H9 (cell line): ENCODE measurements at regions not wholly inside any gene's neighbourhood (a gene's known extent, or its start where the extent isn't known, plus 50 kb on each side); places are given as distances from the start of the nearest gene placed in this dataset.

ENCODE experiments used
- DNase-seq: peaks from one replicate; pipeline ENCODE4 v3.0.0-alpha.2; 2017
- H2AFZ ChIP-seq: one replicate; pipeline ENCODE4 v1.6.1; 2013; ENCODE audit warnings: mild to moderate bottlenecking, low read length, control low read depth, moderate library complexity
- H2AK5ac ChIP-seq: 2 replicates; pipeline ENCODE4 v1.6.1; 2013; ENCODE audit warnings: low read length, control low read depth, mixed read lengths; ENCODE audit not compliant: insufficient read length
- H2BK120ac ChIP-seq: one replicate; pipeline ENCODE4 v1.6.1; 2013; ENCODE audit warnings: low read depth, mild to moderate bottlenecking, low read length, control low read depth, inconsistent platforms; ENCODE audit not compliant: poor library complexity, severe bottlenecking
- H2BK12ac ChIP-seq: 2 replicates; pipeline ENCODE4 v1.6.1; 2013; ENCODE audit warnings: low read length, control low read depth, mixed read lengths, low read depth; ENCODE audit not compliant: insufficient read length
- H2BK15ac ChIP-seq: 2 replicates; pipeline ENCODE4 v1.6.1; 2013; ENCODE audit warnings: low read depth, low read length, control low read depth
- H2BK20ac ChIP-seq: one replicate; pipeline ENCODE4 v1.6.1; 2013; ENCODE audit warnings: low read depth, mild to moderate bottlenecking, low read length, control low read depth, inconsistent platforms; ENCODE audit not compliant: poor library complexity, severe bottlenecking
- H2BK5ac ChIP-seq: 2 replicates; pipeline ENCODE4 v1.6.1; 2013; ENCODE audit warnings: low read length, control low read depth, mixed read lengths; ENCODE audit not compliant: insufficient read length
- H3K14ac ChIP-seq: 2 replicates; pipeline ENCODE4 v1.6.1; 2013; ENCODE audit warnings: low read length, control low read depth; ENCODE audit not compliant: insufficient read depth
- H3K18ac ChIP-seq: 2 replicates; pipeline ENCODE4 v1.6.1; 2013; ENCODE audit warnings: low read depth, mild to moderate bottlenecking, mixed read lengths, low read length, control low read depth; ENCODE audit not compliant: insufficient read length
- H3K23ac ChIP-seq: 2 replicates; pipeline ENCODE4 v1.6.1; 2013; ENCODE audit warnings: low read length, control low read depth, mixed read lengths, low read depth; ENCODE audit not compliant: insufficient read length
- H3K23me2 ChIP-seq: 2 replicates; pipeline ENCODE4 v1.6.1; 2013; ENCODE audit warnings: low read depth, mild to moderate bottlenecking, mixed read lengths, low read length, control low read depth; ENCODE audit not compliant: insufficient read length, poor library complexity, severe bottlenecking
- H3K27ac ChIP-seq: 2 replicates; pipeline ENCODE4 v1.5.1; 2013; ENCODE audit warnings: low read length, control low read depth, mixed read lengths, low read depth; ENCODE audit not compliant: insufficient read length
- H3K27me3 ChIP-seq: 2 replicates; pipeline ENCODE4 v1.6.1; 2013; ENCODE audit warnings: low read length, control low read depth, inconsistent platforms; ENCODE audit not compliant: insufficient read depth
- H3K4ac ChIP-seq: 2 replicates; pipeline ENCODE4 v1.6.1; 2013; ENCODE audit warnings: low read depth, mild to moderate bottlenecking, control low read depth, inconsistent platforms, low read length, moderate library complexity
- H3K4me1 ChIP-seq: 2 replicates; pipeline ENCODE4 v1.6.1; 2013; ENCODE audit warnings: low read length, control low read depth, inconsistent platforms; ENCODE audit not compliant: insufficient read depth
- H3K4me2 ChIP-seq: 2 replicates; pipeline ENCODE4 v1.6.1; 2013; ENCODE audit warnings: low read length, control low read depth, mixed read lengths; ENCODE audit not compliant: insufficient read length, insufficient read depth
- H3K56ac ChIP-seq: 2 replicates; pipeline ENCODE4 v1.6.1; 2013; ENCODE audit warnings: low read depth, mild to moderate bottlenecking, mixed read lengths, low read length, control low read depth; ENCODE audit not compliant: insufficient read length
- H3K79me1 ChIP-seq: 2 replicates; pipeline ENCODE4 v1.6.1; 2013; ENCODE audit warnings: low read depth, mild to moderate bottlenecking, moderate library complexity, low read length, control low read depth, inconsistent platforms; ENCODE audit not compliant: insufficient read depth, poor library complexity, severe bottlenecking
- H3K79me2 ChIP-seq: 2 replicates; pipeline ENCODE4 v1.6.1; 2013; ENCODE audit warnings: low read length, control low read depth, inconsistent platforms; ENCODE audit not compliant: insufficient read depth
- H3K9ac ChIP-seq: 2 replicates; pipeline ENCODE4 v1.6.1; 2013; ENCODE audit warnings: low read length, control low read depth, mixed read lengths; ENCODE audit not compliant: insufficient read length; ENCODE audit errors: extremely low read depth
- H3K9me3 ChIP-seq: one replicate; pipeline ENCODE4 v1.6.1; 2013; ENCODE audit warnings: low read depth, low read length, inconsistent platforms; ENCODE audit not compliant: control insufficient read depth
- H3T11ph ChIP-seq: one replicate; pipeline ENCODE4 v1.6.1; 2013; ENCODE audit warnings: mild to moderate bottlenecking, low read length, control low read depth, inconsistent platforms
- H4K20me1 ChIP-seq: one replicate; pipeline ENCODE4 v1.6.1; 2013; ENCODE audit not compliant: control insufficient read depth, insufficient read length, insufficient read depth
- H4K5ac ChIP-seq: 2 replicates; pipeline ENCODE4 v1.6.1; 2013; ENCODE audit warnings: low read depth, mild to moderate bottlenecking, mixed read lengths, low read length, control low read depth; ENCODE audit not compliant: insufficient read length
- H4K8ac ChIP-seq: replicated peaks from 2 replicates; pipeline ENCODE4 v1.6.1; 2013; ENCODE audit warnings: low read length, control low read depth, mixed read lengths, low read depth; ENCODE audit not compliant: insufficient read length
- H4K91ac ChIP-seq: 2 replicates; pipeline ENCODE4 v1.6.1; 2013; ENCODE audit warnings: low read depth, mild to moderate bottlenecking, moderate library complexity, mixed read lengths, low read length, control low read depth; ENCODE audit not compliant: insufficient read length
- H3K27ac Mint-ChIP-seq, 3 experiments: 2 replicates in 2 of 3; 3 replicates in 1 of 3; pipeline ENCODE4 v1.8.0; 2020 to 2021; ENCODE audit warnings: mixed read lengths in 3 of 3, mild to moderate bottlenecking in 1 of 3, moderate library complexity in 1 of 3
- H3K27me3 Mint-ChIP-seq: 2 replicates; pipeline ENCODE4 v1.8.0; 2021; ENCODE audit warnings: low read depth, mild to moderate bottlenecking, moderate library complexity, mixed read lengths
- H3K36me3 Mint-ChIP-seq, 3 experiments: 2 replicates in 2 of 3; 3 replicates in 1 of 3; pipeline ENCODE4 v1.8.0; 2020 to 2021; ENCODE audit warnings: low read depth in 3 of 3, mixed read lengths in 3 of 3; ENCODE audit not compliant: insufficient read depth in 1 of 3
- H3K4me1 Mint-ChIP-seq, 2 experiments: 2 replicates each; pipeline ENCODE4 v1.8.0; 2020; ENCODE audit warnings: mixed read lengths in 2 of 2
- H3K4me3 Mint-ChIP-seq, 2 experiments: 2 replicates in 1 of 2; 3 replicates in 1 of 2; pipeline ENCODE4 v1.8.0; 2020 to 2021; ENCODE audit warnings: mild to moderate bottlenecking in 2 of 2, mixed read lengths in 2 of 2, moderate library complexity in 1 of 2
- H3K9me3 Mint-ChIP-seq, 2 experiments: 2 replicates in 1 of 2; 3 replicates in 1 of 2; pipeline ENCODE4 v1.8.0; 2020; ENCODE audit warnings: mild to moderate bottlenecking in 2 of 2, mixed read lengths in 2 of 2, moderate library complexity in 1 of 2
- CTCF ChIP-seq: fragments of 200-600 bp; sonication (generic); conservative IDR thresholded peaks from 3 replicates; pipeline ENCODE4 v1.8.0; 2021; ENCODE audit warnings: antibody characterized with exemption, mild to moderate bottlenecking
- WGBS: extraction: QIAGEN DNeasy Blood & Tissue Kit; methylation state at CpG from one replicate; pipeline ENCODE4 v1.1.7; 2013; ENCODE audit warnings: missing lambda C conversion rate, low lambda C conversion rate, mixed read lengths; ENCODE audit not compliant: insufficient read length; ENCODE audit errors: extremely low coverage; 5-methylcytosine and 5-hydroxymethylcytosine counted together

- no peaks in the 10 kb centered on the region; a peak in 1 of 7 replicates for H3K36me3 Mint-ChIP-seq
- H3K4me3 Mint-ChIP-seq, result no peak overlapping the region
- Histone ChIP-seq H4K20me1 (no peaks in the 10 kb centered on the region), H3K23ac (no peak overlapping the region), H2AK5ac (no peak overlapping the region), H3K4me2 (no peak overlapping the region), H2AFZ (no peak overlapping the region), H2BK120ac (no peak overlapping the region), H3T11ph (no peak overlapping the region), H4K91ac (no peak overlapping the region), H3K9ac (no peak overlapping the region), H3K27ac (no peak overlapping the region), H3K4ac (no peak overlapping the region), H3K27me3 (no peaks in the 10 kb centered on the region), H3K9me3 (no peaks in the 10 kb centered on the region), H2BK5ac (no peak overlapping the region), H2BK20ac (no peak overlapping the region), H3K23me2 (no peaks in the 10 kb centered on the region), H3K56ac (no peak overlapping the region), H2BK12ac (no peak overlapping the region), H3K79me2 (no peaks in the 10 kb centered on the region), H3K18ac (no peak overlapping the region), H4K5ac (no peak overlapping the region), H2BK15ac (no peak overlapping the region), H3K14ac (no peak overlapping the region), H4K8ac (no peak overlapping the region), H3K79me1 (no peaks in the 10 kb centered on the region), H3K4me1 (peaks cover 12% of the 10 kb centered on the region)
- no peak for TF ChIP-seq CTCF
- no peaks in the 10 kb centered on the region for H3K27me3 Mint-ChIP-seq
- no CpG with 5 or more reads among the region's 5 CpGs for WGBS
- no peak for DNase-seq
- peaks cover 0 to 4% of the 10 kb centered on the region in 2 experiments; a peak in 1 of 5 replicates for H3K9me3 Mint-ChIP-seq
- H3K27ac Mint-ChIP-seq, result peak overlapping the region in 2 of 3 experiments; percentile 13 to 35; a peak in 2 of 7 replicates
- H3K4me1 Mint-ChIP-seq, result peaks cover 22 to 31% of the 10 kb centered on the region in 2 experiments
Measured at GRCh38 chr1:220370041-220370700, 97.9 kb upstream of the RAB3GAP2 start.
